HEK293T (cell line): ENCODE measurements at regions not wholly inside any gene's neighbourhood (a gene's known extent, or its start where the extent isn't known, plus 50 kb on each side); places are given as distances from the start of the nearest gene placed in this dataset.

Experiments used
- CTCF ChIA-PET: fragments of 350-600 bp; formaldehyde crosslinking; extraction: SDS; loops from one replicate; lab custom pipeline; 2021; ENCODE audit warnings: antibody characterized with exemption, inconsistent platforms; lab: Yijun Ruan, JAX
- POLR2A ChIA-PET: fragments of 350-600 bp; formaldehyde crosslinking; extraction: SDS; loops from one replicate; lab custom pipeline; 2020; ENCODE audit warnings: antibody characterized with exemption, inconsistent platforms; lab: Yijun Ruan, JAX
- DNase-seq: peaks from one replicate; pipeline ENCODE4 v3.0.0; 2012; ENCODE audit warnings: mixed read lengths; ENCODE audit errors: extremely low spot score
- ARNT ChIP-seq: fragments of 450-650 bp; IDR thresholded peaks from 2 replicates; pipeline ENCODE4 v1.6.1; 2017; ENCODE audit warnings: mild to moderate bottlenecking
- BHLHE40 ChIP-seq: fragments of 450-650 bp; IDR thresholded peaks from 2 replicates; pipeline ENCODE4 v1.6.1; 2016; ENCODE audit warnings: mild to moderate bottlenecking, moderate library complexity, borderline replicate concordance
- CTBP1 ChIP-seq: fragments of 450-650 bp; IDR thresholded peaks from 2 replicates; pipeline ENCODE4 v1.6.1; 2016; ENCODE audit warnings: borderline replicate concordance
- ELF4 ChIP-seq: fragments of 450-650 bp; IDR thresholded peaks from 2 replicates; pipeline ENCODE4 v1.6.1; 2017; ENCODE audit warnings: antibody characterized with exemption
- FOXA1 ChIP-seq: fragments of 450-650 bp; IDR thresholded peaks from 2 replicates; pipeline ENCODE4 v1.6.1; 2016; ENCODE audit warnings: mild to moderate bottlenecking
- FOXK2 ChIP-seq: fragments of 450-650 bp; IDR thresholded peaks from 2 replicates; pipeline ENCODE4 v1.6.1; 2016; ENCODE audit warnings: mild to moderate bottlenecking
- FOXM1 ChIP-seq: fragments of 450-650 bp; IDR thresholded peaks from 2 replicates; pipeline ENCODE4 v1.6.1; 2017; ENCODE audit warnings: mild to moderate bottlenecking, borderline replicate concordance
- HDGF ChIP-seq: fragments of 450-650 bp; IDR thresholded peaks from 2 replicates; pipeline ENCODE4 v1.6.1; 2017; ENCODE audit warnings: antibody characterized with exemption, borderline replicate concordance
- L3MBTL2 ChIP-seq: fragments of 450-650 bp; conservative IDR thresholded peaks from 2 replicates; pipeline ENCODE4 v1.6.1; 2016; ENCODE audit warnings: mild to moderate bottlenecking
- LEF1 ChIP-seq: fragments of 450-650 bp; IDR thresholded peaks from 2 replicates; pipeline ENCODE4 v1.6.1; 2017; ENCODE audit warnings: mild to moderate bottlenecking, borderline replicate concordance
- NFRKB ChIP-seq: fragments of 450-650 bp; IDR thresholded peaks from 2 replicates; pipeline ENCODE4 v1.6.1; 2016; ENCODE audit warnings: mild to moderate bottlenecking, moderate library complexity
- SP1 ChIP-seq: fragments of 450-650 bp; IDR thresholded peaks from 2 replicates; pipeline ENCODE4 v1.6.1; 2017
- SUZ12 ChIP-seq: fragments of 450-650 bp; IDR thresholded peaks from 2 replicates; pipeline ENCODE4 v1.6.1; 2016; ENCODE audit warnings: mild to moderate bottlenecking
- TARDBP ChIP-seq: fragments of 450-650 bp; IDR thresholded peaks from 2 replicates; pipeline ENCODE4 v1.6.1; 2016
- ZNF384 ChIP-seq: fragments of 450-650 bp; IDR thresholded peaks from 2 replicates; pipeline ENCODE4 v1.6.1; 2016
- TF ChIP-seq, protein P1 (sequence below): fragments of 450-650 bp; IDR thresholded peaks from 2 replicates; pipeline ENCODE4 v1.6.1; 2016

DNA sequence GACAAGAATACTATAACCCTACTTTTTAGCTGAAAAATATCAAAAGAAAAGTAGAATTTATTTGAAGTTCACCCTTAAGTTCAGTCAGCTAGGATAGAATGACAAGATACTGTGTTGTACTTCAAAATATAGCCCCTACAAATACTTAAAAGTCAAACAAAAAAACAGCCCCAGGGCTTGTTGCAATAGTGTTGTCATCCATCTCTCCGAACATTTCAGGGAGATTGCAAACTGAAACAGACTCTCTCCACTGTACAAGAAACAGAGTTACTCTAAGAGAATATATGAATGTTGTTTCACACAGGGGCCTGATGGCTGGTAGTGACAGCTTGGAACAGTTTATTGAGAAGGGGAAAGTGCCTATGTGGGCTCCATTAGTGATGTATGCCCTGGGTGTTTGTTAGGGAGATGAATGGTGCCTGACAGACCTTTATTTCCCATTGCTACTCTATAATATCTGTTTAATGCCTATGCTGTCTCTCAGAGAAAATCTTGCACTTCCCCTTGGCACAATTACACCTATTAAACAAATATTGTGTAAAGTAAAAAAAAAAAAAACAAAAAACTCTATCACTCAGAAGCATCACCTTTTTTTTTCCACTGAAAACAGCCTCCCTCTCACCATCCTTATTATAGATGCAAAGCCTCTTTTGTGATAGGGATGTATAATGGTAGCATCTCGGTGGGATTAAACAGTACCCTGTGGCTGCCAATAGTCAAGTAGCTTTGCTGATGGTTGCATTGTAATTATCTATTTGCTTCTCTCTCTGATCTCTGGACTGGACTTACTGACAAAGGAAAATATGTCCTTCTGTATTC lies 506.3 kb upstream of the LUZP2 start:
- DNase-seq, result no peak
- POLR2A ChIA-PET, result no interaction called here
- TF ChIP-seq ARNT (no peak), CTBP1 (no peak), TARDBP (no peak), L3MBTL2 (no peak), FOXM1 (no peak), NFRKB (no peak), BHLHE40 (no peak), ELF4 (no peak), ZNF384 (no peak)
- TF ChIP-seq, protein P1, sequence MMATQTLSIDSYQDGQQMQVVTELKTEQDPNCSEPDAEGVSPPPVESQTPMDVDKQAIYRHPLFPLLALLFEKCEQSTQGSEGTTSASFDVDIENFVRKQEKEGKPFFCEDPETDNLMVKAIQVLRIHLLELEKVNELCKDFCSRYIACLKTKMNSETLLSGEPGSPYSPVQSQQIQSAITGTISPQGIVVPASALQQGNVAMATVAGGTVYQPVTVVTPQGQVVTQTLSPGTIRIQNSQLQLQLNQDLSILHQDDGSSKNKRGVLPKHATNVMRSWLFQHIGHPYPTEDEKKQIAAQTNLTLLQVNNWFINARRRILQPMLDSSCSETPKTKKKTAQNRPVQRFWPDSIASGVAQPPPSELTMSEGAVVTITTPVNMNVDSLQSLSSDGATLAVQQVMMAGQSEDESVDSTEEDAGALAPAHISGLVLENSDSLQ, result no peak
- CTCF ChIA-PET, result no interaction called here

DNA sequence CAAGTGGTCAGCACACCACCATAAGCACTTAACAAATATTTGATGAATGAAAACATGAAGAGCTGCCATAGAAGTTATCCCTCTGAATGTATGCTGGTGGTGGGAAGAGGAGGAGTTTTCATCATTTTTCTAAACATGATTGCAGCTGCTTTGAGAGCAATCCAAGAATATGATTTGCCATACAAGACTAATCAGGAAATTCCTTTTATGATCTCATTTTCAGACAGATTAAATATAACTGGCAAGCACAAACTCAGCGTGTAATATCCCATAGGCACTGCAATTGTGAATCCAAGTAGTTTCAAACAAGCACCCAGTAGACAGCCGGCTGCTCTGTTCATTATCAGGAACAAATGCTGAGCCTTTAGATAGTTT lies 505.7 kb upstream of the LUZP2 start:
- ChIA-PET CTCF (no interaction called here), POLR2A (no interaction called here)
- DNase-seq, result no peak
- TF ChIP-seq NFRKB (no peak), CTBP1 (no peak), ELF4 (no peak), BHLHE40 (no peak), FOXA1 (no peak), ZNF384 (no peak), ARNT (no peak)

DNA sequence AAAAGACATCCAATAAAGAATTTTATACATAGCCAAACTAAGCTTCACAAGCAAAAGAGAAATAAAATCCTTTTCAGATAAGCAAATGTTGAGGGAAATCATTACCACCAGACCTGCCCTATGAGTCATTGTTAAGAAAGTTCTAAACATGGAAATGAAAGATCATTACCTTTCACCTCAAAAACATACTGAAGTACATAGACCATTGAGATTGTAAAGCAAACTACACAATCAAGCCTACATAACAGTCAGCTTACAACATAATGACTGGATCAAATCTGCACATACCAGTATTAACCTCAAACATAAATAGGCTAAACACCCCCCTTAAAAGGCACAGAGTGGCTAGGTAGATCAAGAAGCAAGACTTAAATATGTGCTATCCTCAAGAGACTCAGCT lies 501.0 kb upstream of the LUZP2 start:
- no peak for TF ChIP-seq FOXK2
- no peak for TF ChIP-seq SUZ12
- TF ChIP-seq HDGF, result no peak
- TF ChIP-seq ARNT, result no peak
- no peak for TF ChIP-seq FOXM1
- no peak for TF ChIP-seq CTBP1
- no peak for TF ChIP-seq SP1
- TF ChIP-seq, protein P1, result no peak
- no peak for TF ChIP-seq LEF1
- ChIA-PET POLR2A (no interaction called here), CTCF (no interaction called here)
- no peak for DNase-seq

DNA sequence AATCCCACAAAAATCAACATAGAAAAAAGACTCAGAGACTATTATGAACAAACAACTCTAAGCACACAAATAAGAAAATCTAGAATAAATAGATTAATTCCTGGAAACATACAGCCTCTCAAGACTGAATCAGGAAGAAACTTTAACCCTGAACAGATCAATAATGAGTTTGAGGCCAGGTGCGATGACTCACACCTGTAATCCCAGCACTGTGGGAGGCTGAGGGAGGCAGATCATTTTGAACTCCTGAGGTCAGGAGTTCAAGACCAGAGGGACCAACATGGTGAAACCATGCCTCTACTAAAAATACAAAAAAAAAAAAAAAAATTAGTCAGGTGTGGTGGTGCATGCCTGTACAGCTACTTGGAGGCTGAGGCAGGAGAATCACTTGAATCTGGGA lies 499.5 kb upstream of the LUZP2 start:
- TF ChIP-seq CTBP1, result no peak
- no peak for TF ChIP-seq TARDBP
- no peak for TF ChIP-seq ZNF384
- TF ChIP-seq SUZ12, result no peak
- no peak for TF ChIP-seq BHLHE40
- TF ChIP-seq HDGF, result no peak
- no peak for TF ChIP-seq ARNT
- TF ChIP-seq FOXA1, result no peak
- TF ChIP-seq ELF4, result no peak
- TF ChIP-seq SP1, result no peak
- TF ChIP-seq, protein P1, result no peak
- no peak for TF ChIP-seq FOXK2
- no peak for TF ChIP-seq FOXM1
- no peak for TF ChIP-seq LEF1
- TF ChIP-seq L3MBTL2, result no peak
- TF ChIP-seq NFRKB, result no peak
- CTCF ChIA-PET, result no interaction called here
- POLR2A ChIA-PET, result no interaction called here
- DNase-seq, result no peak

DNA sequence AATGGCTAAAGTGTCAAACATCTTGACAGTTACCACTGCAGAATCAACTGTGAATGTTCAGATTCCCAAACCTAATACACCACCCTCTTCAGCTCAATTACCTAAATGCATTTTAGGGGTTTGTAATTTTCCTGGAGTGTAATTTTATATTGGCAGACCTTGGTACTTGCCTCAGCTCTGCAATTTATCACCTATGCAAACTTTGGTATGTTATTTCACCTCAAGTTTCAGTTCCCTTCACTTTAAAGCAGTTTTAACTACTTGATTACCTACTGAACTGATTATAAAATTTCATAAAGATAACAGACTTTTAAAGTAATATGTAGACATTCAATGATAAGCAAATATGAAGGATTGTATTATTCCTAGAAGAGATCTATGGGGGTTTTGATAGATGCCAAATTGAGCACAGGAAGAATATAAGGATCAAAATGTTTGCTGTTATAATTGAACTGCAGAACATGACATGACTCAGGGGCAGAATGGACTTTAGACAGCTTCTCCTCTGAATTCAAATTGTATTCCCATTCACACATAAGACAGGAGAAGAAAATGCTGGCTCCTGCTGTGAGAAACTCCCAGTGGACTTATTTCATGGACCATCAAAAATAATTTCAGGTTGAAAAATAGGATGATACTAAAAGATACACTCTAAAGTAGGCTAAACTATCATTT lies 491.5 kb upstream of the LUZP2 start:
- no peak for DNase-seq
- ChIA-PET CTCF (no interaction called here), POLR2A (no interaction called here)
- TF ChIP-seq TARDBP (no peak), NFRKB (no peak), LEF1 (no peak), CTBP1 (no peak), BHLHE40 (no peak), FOXA1 (no peak), SUZ12 (no peak), FOXK2 (no peak), ZNF384 (no peak), HDGF (no peak), ARNT (no peak), ELF4 (no peak), SP1 (no peak)

DNA sequence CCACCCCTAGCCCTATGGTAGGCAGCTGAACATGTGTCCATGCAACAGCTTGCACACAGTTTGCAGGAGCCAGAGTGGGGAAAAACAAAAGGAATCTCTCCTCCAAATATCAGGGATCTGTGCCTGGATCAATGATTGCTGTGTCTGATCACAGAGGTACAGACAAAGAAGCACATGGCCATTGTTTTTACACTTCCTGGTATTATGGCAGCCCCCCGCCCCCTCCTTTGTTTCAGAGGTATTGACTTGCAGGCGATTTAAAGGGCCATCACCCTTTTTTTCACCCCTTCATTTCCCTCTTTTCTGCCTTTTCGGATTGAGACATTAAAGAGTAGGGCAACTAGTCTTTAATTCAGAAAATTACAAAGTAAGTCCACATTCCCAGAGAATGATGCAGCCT lies 453.0 kb upstream of the LUZP2 start:
- ChIA-PET CTCF (no interaction called here), POLR2A (no interaction called here)
- no peak for DNase-seq
- no peak for TF ChIP-seq FOXK2
- no peak for TF ChIP-seq ELF4
- no peak for TF ChIP-seq L3MBTL2
- no peak for TF ChIP-seq SP1
- no peak for TF ChIP-seq NFRKB
- no peak for TF ChIP-seq LEF1
- no peak for TF ChIP-seq CTBP1
- no peak for TF ChIP-seq BHLHE40
- TF ChIP-seq ZNF384, result no peak
- no peak for TF ChIP-seq SUZ12
- no peak for TF ChIP-seq ARNT
- TF ChIP-seq, protein P1, result no peak
- no peak for TF ChIP-seq FOXA1
- TF ChIP-seq HDGF, result no peak
- TF ChIP-seq FOXM1, result no peak
